Gastrocnemius medialis (tissue), 4 donors: ENCODE measurements at regions not wholly inside any gene's neighbourhood (a gene's known extent, or its start where the extent isn't known, plus 50 kb on each side); places are given as distances from the start of the nearest gene placed in this dataset.
"Not testable (repeated sequence)": the region's sequence is repeated elsewhere in the genome, so short reads cannot be mapped to it uniquely, and the experiment has no call there.

ENCODE experiments used
- POLR2A ChIP-seq, 2 donors: fragments of 450-650 bp; IDR thresholded peaks; one replicate each; pipeline ENCODE4 v1.6.1; 2017; ENCODE audit warnings: antibody characterized with exemption in 2 of 2, mild to moderate bottlenecking in 2 of 2, moderate library complexity in 2 of 2
- TF ChIP-seq, protein P1 (sequence below), 5 experiments: fragments of 450-650 bp in 3 of 5; fragments of 200-600 bp in 2 of 5; sonication (generic) in 2 of 5; IDR thresholded peaks in 4 of 5; conservative IDR thresholded peaks in 1 of 5; 1 replicate in 4 of 5; 2 replicates in 1 of 5; pipeline ENCODE4 v1.5.1; 2016 to 2019; ENCODE audit warnings: antibody characterized with exemption in 5 of 5, mild to moderate bottlenecking in 3 of 5, moderate library complexity in 3 of 5

GRCh38 chr7:10786976-10787375 is 186.7 kb upstream of the PHF14 start:
- TF ChIP-seq, protein P1, sequence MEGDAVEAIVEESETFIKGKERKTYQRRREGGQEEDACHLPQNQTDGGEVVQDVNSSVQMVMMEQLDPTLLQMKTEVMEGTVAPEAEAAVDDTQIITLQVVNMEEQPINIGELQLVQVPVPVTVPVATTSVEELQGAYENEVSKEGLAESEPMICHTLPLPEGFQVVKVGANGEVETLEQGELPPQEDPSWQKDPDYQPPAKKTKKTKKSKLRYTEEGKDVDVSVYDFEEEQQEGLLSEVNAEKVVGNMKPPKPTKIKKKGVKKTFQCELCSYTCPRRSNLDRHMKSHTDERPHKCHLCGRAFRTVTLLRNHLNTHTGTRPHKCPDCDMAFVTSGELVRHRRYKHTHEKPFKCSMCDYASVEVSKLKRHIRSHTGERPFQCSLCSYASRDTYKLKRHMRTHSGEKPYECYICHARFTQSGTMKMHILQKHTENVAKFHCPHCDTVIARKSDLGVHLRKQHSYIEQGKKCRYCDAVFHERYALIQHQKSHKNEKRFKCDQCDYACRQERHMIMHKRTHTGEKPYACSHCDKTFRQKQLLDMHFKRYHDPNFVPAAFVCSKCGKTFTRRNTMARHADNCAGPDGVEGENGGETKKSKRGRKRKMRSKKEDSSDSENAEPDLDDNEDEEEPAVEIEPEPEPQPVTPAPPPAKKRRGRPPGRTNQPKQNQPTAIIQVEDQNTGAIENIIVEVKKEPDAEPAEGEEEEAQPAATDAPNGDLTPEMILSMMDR (IDR thresholded peaks at IDR 0.05 in 4 of 5, conservative IDR thresholded peaks at IDR 0.05 in 1 of 5) = not testable (repeated sequence)
- TF ChIP-seq POLR2A (IDR thresholded peaks at IDR 0.05) = not testable (repeated sequence)
